ENCODE measurements at regions not wholly inside any gene's neighbourhood (a gene's known extent, or its start where the extent isn't known, plus 50 kb on each side); places are given as distances from the start of the nearest gene placed in this dataset.

GRCh38 chr17:49914096-49914490, 54.9 kb upstream of the DLX4 start:
- peaks cover 10% of the 10 kb centered on the region for H3K4me1 Mint-ChIP-seq
- no peaks in the 10 kb centered on the region for H3K36me3 Mint-ChIP-seq
- peaks cover 29% of the 10 kb centered on the region for H3K27me3 Mint-ChIP-seq
- no peaks in the 10 kb centered on the region for H3K9me3 Mint-ChIP-seq
- H3K4me3 Mint-ChIP-seq, result no peak overlapping the region
- no peak overlapping the region for H3K27ac Mint-ChIP-seq

- no peak overlapping the region for H3K27ac Mint-ChIP-seq
- no peaks in the 10 kb centered on the region for H3K9me3 Mint-ChIP-seq
- no peak overlapping the region for H3K4me3 Mint-ChIP-seq
- peaks cover 9% of the 10 kb centered on the region for H3K4me1 Mint-ChIP-seq
- peaks cover 27% of the 10 kb centered on the region for H3K27me3 Mint-ChIP-seq
- no peaks in the 10 kb centered on the region for H3K36me3 Mint-ChIP-seq
Measured at GRCh38 chr17:49914664-49915063, 54.3 kb upstream of the DLX4 start.

- H3K9me3 Mint-ChIP-seq, result no peaks in the 10 kb centered on the region
- no peak overlapping the region for H3K27ac Mint-ChIP-seq
- H3K4me3 Mint-ChIP-seq, result no peak overlapping the region
- peaks cover 6% of the 10 kb centered on the region for H3K4me1 Mint-ChIP-seq
- peaks cover 24% of the 10 kb centered on the region for H3K27me3 Mint-ChIP-seq
- H3K36me3 Mint-ChIP-seq, result no peaks in the 10 kb centered on the region
Measured at GRCh38 chr17:49915260-49915659, 53.7 kb upstream of the DLX4 start.

GRCh38 chr17:49915670-49916069, 53.3 kb upstream of the DLX4 start:
- no peak overlapping the region for H3K4me3 Mint-ChIP-seq
- no peaks in the 10 kb centered on the region for H3K9me3 Mint-ChIP-seq
- H3K36me3 Mint-ChIP-seq, result no peaks in the 10 kb centered on the region
- H3K4me1 Mint-ChIP-seq, result peaks cover 3% of the 10 kb centered on the region
- peaks cover 22% of the 10 kb centered on the region for H3K27me3 Mint-ChIP-seq
- no peak overlapping the region for H3K27ac Mint-ChIP-seq

- H3K36me3 Mint-ChIP-seq, result no peaks in the 10 kb centered on the region
- H3K9me3 Mint-ChIP-seq, result no peaks in the 10 kb centered on the region
- no peak overlapping the region for H3K4me3 Mint-ChIP-seq
- H3K4me1 Mint-ChIP-seq, result no peaks in the 10 kb centered on the region
- no peak overlapping the region for H3K27ac Mint-ChIP-seq
- peaks cover 16% of the 10 kb centered on the region for H3K27me3 Mint-ChIP-seq
Measured at GRCh38 chr17:49916854-49917515, 52.0 kb upstream of the DLX4 start.

- Mint-ChIP-seq H3K4me3 (no peak overlapping the region), H3K27me3 (peaks cover 14% of the 10 kb centered on the region), H3K9me3 (no peaks in the 10 kb centered on the region), H3K4me1 (no peaks in the 10 kb centered on the region), H3K27ac (no peak overlapping the region), H3K36me3 (no peaks in the 10 kb centered on the region)
Measured at GRCh38 chr17:49918591-49918990, 50.4 kb upstream of the DLX4 start.

All from activated naive CD4-positive, alpha-beta T cell treated with anti-CD3 and anti-CD28 coated beads, Interleukin-2, amount 50 U/mL, for 24 hours (primary cell).